HG03354 (cell line): ENCODE measurements at regions not wholly inside any gene's neighbourhood (a gene's known extent, or its start where the extent isn't known, plus 50 kb on each side); places are given as distances from the start of the nearest gene placed in this dataset.
"Not testable (repeated sequence)": the region's sequence is repeated elsewhere in the genome, so short reads cannot be mapped to it uniquely, and the experiment has no call there.

Source experiments
- ATAC-seq: cut with Tn5 transposase; IDR thresholded peaks from one replicate; pipeline ENCODE4 v1.9.1; 2021; ENCODE audit warnings: mild to moderate bottlenecking; ENCODE audit not compliant: unreplicated experiment, poor library complexity, severe bottlenecking

GRCh38 chr2:44051593-44052347 lies 56.0 kb upstream of the LRPPRC start:
- no peak for ATAC-seq

GRCh38 chr2:44052584-44052983 lies 56.8 kb upstream of the LRPPRC start:
- ATAC-seq = no peak

DNA sequence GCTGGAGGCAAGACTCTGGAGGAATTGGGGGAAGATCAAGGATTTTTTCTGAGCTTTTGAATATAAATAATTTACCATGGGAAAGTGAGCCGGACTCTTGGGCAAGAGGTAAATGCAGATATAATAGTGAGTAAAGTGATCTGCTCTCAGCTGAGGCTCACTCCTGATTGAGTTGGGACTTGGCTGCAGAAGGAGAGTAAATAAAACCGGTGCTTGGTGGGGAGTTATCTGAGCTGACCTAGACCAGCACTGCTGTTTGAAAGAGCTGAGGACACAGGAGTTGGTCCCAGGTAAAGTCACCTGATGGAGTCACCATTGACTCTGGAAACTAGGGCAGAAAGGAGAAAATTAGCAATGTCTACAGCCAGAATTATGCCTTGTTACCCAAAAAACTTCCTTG lies 57.3 kb upstream of the LRPPRC start:
- no peak for ATAC-seq

DNA sequence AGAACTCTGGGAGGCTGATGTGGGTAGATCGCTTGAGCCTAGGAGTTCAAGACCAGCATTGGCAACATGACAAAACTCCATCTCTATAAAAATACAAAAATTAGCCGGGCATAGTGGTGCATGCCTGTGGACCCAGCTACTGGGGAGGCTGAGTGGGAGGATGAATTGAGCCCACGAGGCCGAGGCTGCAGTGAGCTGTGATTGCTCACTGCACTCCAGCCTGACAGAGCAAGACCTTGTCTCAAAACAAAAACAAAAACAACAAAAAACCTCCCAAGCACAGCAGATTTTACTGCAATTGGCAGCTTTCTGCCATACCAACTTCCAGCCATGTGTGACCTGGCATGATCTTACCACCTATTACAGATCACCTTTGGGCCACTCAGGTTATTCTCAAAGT lies 57.7 kb upstream of the LRPPRC start:
- ATAC-seq = no peak

DNA sequence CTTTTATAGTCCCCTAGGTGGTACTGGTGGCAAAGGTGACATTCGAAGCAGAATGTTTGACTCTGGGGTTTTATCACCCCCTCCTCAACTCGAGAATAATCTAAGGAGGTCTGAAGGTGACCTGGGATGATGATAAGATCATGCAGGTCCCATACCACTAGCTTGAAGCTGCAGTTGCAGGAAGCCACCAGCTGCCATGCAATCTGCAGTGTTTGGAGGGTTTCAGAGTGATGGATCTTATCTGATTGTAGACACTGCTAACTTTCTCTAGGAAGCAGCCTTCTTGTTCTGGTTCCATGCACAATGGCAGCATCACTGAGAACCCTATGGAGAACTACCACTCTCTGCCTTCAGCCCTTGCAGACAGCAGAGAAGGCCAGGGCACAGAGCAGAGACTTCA lies 59.4 kb upstream of the LRPPRC start:
- no peak for ATAC-seq

DNA sequence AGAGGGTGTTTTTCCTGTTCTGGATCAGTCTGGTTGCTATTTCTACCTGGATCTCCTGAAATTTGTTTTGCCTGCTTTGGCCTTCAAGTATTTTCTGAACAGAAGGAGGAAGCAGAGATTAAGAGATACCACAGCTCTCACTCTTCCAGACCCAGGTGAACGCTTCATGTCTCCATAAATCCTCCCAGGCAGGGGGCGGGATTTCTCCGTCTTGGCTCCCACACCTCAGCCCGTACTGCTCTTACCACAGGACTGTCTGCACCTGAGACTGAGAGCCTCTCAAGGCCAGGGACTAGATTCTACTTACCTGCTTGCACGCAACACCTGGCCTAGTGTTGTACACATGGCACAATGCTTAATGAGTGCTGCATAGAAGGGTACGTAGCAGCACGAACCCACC lies 59.9 kb upstream of the LRPPRC start:
- ATAC-seq = no peak

DNA sequence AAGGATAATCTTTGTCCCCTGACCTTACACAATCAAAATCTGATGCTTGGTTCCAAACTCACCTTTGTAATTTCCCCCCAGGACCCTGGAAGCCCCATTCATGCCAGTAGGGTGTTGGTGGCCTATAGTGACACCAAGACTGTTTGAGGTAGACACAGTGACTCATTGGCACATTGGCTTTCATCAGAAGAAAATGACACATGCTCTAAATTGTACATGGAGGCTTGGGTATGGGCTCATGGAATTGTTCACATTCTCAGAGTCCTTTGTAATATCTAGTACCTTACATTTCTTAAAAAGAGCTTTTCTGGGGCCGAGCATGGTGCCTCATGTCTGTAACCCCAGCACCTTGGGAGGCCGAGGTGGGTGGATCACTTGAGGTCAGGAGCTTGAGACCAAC lies 61.2 kb upstream of the LRPPRC start:
- ATAC-seq = no peak

GRCh38 chr2:44060286-44060685 lies 64.5 kb upstream of the LRPPRC start:
- not testable (repeated sequence) for ATAC-seq

- no peak for ATAC-seq
Observed at GRCh38 chr2:44060990-44061389, 65.2 kb upstream of the LRPPRC start.

DNA sequence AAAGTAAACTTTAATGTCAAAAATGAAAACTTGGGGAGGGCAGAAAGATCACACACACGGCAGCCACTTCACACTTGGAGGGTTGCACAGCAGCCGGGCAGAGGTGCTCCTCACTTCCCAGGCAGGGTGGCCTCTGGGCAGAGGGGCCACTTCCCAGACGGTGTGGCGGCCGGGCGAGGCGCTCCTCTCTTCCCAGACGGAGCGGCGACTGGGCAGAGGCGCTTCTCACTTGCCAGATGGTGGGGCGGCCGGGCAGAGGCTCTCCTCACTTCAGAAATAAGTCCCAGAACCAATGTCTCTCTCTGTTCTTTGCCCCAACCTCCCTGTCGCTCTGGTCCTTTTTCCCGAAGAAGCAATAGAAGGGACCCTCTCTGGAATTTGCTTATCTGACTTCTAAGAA lies 65.7 kb upstream of the LRPPRC start:
- ATAC-seq = no peak

DNA sequence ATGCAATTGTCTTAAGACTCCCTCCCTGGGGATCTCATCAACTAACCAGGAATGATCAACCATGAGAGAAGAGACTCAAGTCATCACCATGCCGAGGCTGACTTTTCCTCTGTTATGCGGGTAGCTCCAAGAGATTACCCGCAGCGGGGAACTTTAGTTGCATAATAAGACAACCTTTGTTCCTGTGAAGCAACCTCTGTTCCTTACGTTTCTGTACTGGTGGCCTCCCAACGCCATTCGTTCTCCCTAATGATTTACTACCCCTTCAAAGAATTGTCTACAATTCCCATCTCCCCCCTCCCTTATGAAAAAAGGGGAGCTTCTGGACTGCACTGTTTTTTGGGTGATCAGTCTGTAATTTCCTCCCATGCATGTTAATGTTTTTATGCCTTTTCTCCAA lies 66.1 kb upstream of the LRPPRC start:
- no peak for ATAC-seq

GRCh38 chr2:44063033-44063432 lies 67.2 kb upstream of the LRPPRC start:
- ATAC-seq = no peak

- ATAC-seq = not testable (repeated sequence)
Observed at GRCh38 chr2:44064281-44064680, 68.5 kb upstream of the LRPPRC start.

DNA sequence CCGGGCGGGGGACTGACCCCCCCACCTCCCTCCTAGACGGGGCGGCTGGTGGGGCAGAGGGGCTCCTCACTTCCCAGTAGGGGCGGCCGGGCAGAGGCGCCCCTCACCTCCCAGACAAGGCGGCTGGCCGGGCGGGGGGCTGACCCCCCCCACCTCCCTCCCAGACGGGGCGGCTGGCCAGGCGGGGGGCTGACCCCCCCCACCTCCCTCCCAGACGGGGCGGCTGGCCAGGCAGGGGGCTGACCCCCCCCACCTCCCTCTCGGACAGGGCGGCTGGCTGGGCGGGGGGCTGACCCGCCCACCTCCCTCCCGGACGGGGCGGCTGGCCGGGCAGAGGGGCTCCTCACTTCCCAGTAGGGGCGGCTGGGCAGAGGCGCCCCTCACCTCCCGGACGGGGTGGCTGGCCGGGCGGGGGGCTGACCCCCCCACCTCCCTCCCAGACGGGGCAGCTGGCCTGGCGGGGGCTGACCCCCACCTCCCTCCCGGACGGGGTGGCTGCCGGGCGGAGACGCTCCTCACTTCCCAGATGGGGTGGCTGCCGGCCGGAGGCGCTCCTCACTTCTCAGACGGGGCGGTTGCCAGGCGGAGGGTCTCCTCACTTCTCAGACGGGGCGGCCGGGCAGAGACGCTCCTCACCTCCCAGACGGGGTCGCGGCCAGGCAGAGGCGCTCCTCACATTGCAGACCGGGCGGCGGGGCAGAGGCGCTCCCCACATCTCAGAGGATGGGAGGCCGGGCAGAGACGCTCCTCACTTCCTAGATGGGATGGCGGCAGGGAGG lies 71.4 kb upstream of the LRPPRC start:
- ATAC-seq = not testable (repeated sequence)

DNA sequence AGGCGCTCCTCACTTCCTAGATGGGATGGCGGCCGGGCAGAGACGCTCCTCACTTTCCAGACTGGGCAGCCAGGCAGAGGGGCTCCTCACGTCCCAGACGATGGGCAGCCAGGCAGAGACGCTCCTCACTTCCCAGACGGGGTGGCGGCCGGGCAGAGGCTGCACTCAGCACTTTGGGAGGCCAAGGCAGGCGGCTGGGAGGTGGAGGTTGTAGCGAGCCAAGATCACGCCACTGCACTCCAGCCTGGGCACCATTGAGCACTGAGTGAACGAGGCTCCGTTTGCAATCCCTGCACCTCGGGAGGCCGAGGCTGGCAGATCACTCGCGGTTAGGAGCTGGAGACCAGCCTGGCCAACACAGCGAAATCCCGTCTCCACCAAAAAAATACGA lies 72.0 kb upstream of the LRPPRC start:
- not testable (repeated sequence) for ATAC-seq

DNA sequence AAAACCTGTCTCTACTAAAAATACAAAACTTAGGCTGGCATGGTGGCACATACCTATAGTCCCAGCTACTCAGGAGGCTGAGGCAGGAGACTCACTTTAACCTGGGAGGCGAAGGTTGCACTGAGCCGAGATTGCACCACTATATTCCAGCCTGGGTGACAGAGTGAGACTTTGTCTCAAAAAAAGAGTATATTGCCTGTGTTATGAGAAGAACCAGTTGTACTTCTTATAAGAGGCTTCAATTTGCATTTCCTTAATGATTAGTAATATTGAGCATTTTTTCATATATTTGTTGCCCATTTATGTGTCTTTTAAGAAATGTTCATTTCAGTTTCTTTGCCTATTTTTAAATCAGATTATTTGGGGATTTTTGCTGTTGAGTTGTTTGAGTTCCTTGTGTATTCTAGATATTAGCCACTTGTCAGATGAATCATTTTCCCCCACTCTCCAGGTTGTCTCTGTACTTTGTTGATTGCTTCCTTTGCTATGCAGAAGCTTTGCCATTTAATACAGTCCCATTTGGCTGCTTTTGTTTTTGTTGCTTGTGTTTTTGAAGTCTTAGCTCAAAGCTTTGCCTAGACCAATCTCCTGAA lies 75.8 kb upstream of the LRPPRC start:
- ATAC-seq = no peak

- not testable (repeated sequence) for ATAC-seq
Observed at GRCh38 chr2:44073667-44074066, 77.9 kb upstream of the LRPPRC start.

DNA sequence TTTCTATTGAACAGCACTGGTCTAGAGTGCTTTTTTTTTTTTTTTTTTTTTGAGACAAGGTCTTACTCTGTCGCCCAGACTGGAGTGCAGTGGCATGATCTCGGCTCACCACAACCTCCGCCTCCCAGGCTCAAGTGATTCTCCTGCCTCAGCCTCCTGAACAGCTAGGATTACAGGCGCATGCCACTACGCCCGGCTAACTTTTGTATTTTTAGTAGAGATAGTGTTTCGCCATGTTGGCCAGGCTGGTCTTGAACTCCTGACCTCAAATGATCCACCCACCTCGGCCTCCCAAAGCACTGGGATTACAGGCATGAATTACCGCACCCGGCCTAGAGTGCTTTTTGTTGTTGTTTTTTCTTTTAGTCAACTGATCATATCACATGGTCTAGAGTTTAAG lies 79.0 kb upstream of the LRPPRC start:
- ATAC-seq = not testable (repeated sequence)

GRCh38 chr2:44075541-44075940 lies 79.8 kb upstream of the LRPPRC start:
- ATAC-seq = no peak

GRCh38 chr2:44077942-44078511 lies 82.2 kb upstream of the LRPPRC start:
- no peak for ATAC-seq

- no peak for ATAC-seq
Observed at GRCh38 chr2:44079686-44080085, 83.9 kb upstream of the LRPPRC start.
